Activated CD8-positive, alpha-beta memory T cell treated with anti-CD3 and anti-CD28 coated beads, Interleukin-2, amount 50 U/mL, for 1 hour (primary cell): ENCODE measurements at regions not wholly inside any gene's neighbourhood (a gene's known extent, or its start where the extent isn't known, plus 50 kb on each side); places are given as distances from the start of the nearest gene placed in this dataset.
"Not testable (repeated sequence)": the region's sequence is repeated elsewhere in the genome, so short reads cannot be mapped to it uniquely, and the experiment has no call there.

Experiments used
- DNase-seq: peaks from one replicate; pipeline ENCODE4 v3.0.0-alpha.2; 2020; ENCODE audit errors: extremely low read depth

DNA sequence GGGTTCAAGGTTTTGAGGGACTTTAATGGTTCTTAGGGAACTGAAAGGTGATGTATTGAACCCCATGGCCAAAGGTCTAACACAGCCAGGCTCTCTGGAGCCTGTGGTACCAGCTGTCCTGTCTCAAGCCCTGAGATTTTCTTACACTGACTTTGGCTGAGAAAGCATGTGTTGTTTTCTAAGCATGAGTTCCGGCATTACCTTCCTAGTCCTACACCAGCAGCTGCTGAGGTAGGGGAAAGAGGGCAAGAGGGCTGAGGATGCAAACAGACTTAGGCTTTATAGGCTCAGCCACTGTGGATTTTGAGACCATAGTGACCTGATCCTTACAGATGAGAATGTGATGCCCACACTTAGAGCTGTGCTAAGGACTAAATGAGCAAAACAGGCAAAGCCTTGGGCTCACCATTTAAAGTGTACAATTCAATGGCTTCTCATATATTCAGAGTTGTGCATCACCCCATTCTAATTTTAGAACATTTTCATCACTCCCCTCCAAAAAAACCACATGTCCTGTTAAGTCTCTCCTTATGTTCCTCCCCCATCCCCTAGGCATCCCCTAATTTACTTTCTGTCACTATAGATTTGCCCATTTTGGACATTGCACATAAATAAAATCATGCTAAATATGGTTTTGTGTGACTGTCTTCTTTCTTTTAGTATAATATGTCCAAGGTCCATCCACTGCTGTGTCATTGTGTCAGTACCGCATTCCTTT lies 99.7 kb upstream of the OTOS start:
- no peak for DNase-seq

DNA sequence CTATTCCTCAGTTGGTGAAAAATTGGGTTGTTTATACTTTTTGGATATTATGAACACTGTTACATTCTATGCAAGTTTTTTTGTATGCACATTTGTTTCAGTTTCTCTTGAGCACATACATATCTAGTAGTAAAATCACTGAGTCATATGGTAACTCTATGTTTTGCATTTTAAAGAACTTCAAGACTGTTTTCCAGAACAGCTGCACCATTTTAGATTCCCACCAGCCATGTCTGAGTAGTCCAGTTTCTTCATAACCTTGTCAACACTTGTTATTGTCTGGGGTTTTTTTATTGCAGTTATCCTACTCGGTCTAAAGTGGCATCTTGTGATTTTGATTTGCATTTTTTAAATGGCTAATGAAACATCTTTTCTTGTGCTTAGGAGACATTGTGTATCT lies 100.3 kb upstream of the OTOS start:
- no peak for DNase-seq

DNA sequence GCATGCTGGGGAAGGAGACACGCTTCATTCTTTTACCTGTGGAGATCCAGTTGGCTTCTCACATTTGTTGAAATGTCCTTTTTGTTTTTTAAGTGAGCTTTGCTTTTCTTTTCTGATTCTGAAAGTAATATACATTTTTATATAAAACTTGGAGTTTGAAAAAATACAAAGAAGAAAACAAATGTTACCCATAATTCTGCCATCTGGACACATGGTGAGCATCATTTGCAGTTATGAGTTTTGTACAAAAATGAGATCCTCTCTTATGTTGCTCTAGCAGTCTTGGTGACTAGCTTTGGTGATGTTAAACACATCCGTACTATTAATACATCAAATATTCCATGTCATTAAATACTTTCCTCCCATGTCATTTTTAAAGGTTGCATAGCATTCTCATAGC lies 101.1 kb upstream of the OTOS start:
- DNase-seq = no peak

DNA sequence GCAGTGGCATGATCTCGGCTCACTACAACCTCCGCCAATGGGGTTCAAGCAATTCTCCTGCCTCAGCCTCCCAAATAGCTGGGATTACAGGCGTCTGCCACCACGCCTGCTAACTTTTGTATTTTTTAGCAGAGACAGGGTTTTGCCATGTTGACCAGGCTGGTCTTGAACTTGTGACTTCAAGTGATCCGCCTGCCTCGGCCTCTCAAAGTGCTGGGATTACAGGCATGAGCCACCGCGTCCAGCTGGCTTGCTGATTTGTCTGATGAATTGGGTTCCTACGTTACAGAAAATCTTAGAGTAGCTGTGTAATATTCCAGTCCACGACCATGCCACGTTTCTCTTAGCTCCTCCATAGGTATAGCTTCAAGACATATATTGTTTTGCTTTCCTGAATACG lies 102.6 kb upstream of the OTOS start:
- not testable (repeated sequence) for DNase-seq

DNA sequence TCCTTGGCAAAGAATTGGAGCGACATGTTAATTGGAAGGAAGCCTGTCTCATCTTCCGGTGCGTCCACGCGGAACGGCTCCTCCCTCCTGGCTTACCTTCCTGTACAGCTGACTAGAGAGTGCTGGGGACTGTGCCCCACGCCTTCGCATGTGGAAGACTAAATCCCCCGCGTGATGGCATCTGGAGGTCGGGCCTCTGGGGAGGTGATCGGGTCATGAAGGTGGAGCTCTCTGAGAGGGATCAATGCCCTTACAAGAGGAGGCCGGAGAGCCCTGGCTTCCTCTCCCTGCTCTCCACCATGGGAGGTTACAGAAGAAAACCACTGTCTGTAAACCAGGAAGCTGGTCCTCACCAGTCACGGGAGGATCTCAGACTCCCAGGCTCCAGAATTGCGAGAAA lies 104.1 kb upstream of the OTOS start:
- no peak for DNase-seq

DNA sequence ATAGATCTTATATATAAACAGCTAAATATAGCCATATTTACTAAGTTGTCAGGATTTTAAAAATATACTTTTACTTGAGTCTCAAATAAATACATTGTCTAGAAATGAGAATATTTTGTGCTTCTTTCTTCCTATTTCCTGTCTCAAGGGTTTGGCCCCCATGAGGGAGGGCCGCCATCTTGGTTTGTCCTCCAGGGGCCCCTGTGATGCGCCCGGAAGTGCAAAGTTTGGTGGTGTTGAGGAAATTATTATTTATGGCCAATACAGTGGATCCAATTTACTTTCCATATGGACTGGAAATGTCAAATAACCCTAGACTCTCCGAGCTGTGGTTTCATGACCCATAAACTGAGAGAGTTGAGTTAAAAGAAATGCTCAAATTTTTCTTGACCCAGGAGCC lies 104.7 kb upstream of the OTOS start:
- no peak for DNase-seq

DNA sequence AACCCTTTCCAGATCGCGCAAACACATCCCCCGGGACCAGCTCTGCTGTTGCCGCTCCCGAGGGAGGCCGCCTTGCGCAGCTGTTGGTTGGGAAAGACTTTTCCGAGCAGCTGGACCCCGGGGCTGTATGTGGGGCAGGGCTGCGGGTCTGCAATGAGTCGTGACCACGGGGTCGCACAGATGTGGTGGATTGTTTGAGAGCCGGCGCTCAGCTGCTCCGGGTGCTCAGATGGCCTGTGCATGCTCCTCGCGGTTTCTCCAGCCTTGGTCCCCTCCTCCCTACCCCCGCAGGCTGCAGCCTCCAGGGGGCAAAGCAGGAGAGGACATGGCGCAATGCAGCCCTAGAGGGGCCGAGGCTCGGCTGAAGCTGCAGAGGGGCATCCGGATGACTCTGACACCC lies 105.2 kb upstream of the OTOS start:
- no peak for DNase-seq

DNA sequence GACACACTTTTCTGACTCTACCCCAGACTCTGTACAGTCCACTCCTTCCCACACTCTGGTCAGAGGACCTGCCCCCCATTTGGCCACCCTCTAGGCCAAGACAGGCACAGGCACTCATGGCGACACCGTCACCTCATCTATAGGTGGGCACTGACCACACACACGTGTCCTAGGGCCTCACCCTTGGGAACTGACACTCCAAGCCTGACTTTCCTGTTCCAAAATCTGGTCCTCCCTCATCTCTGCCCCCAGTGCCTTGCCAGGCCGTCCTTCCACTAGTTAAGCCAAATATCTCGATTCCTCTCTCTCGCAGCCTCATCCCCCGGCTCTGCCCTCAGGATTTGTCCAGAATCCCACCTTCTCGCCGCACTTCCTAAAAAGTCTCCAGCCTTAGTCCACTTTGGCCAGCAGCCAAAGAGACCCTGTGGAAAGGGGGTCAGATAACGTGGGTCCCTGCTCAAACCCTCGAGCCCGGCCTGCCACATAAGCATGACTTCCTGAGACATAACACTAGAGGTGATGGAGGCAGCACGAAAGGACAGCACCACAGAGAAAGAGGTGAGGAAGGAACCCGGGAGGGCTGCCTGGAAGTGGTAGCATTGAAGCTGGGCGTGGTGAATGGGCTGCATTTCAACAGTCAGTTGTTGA lies 105.8 kb upstream of the OTOS start:
- DNase-seq = no peak

DNA sequence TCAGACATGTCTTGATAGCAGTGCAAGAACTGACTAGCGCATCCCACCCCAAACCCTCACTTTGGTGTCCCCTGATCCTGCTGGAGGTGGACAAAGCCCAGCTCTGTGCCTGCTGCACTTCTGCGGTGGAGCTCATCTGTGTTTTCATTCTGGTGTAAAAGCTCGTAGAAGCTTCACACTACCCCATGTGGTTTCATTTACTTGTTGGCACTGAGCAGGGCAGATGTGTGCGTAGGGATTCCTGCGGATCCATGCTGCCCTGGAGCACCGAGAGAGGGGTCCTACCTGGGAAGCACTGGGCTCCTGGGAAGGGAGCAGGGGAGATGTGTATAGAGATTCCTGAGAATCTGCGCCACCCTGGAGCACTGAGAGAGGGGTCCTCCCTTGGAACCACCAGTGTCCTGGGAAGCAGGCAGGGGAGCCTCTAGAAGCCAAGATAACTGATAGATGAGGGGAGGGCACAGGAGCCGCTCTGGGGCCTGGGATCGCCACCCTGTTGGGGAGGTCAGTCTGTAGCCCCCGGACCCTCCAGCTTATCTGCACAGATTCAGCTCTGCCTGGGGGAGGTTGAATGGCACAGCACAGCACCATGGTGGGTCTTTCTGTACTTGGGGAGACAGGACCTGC lies 106.9 kb upstream of the OTOS start:
- DNase-seq = no peak

DNA sequence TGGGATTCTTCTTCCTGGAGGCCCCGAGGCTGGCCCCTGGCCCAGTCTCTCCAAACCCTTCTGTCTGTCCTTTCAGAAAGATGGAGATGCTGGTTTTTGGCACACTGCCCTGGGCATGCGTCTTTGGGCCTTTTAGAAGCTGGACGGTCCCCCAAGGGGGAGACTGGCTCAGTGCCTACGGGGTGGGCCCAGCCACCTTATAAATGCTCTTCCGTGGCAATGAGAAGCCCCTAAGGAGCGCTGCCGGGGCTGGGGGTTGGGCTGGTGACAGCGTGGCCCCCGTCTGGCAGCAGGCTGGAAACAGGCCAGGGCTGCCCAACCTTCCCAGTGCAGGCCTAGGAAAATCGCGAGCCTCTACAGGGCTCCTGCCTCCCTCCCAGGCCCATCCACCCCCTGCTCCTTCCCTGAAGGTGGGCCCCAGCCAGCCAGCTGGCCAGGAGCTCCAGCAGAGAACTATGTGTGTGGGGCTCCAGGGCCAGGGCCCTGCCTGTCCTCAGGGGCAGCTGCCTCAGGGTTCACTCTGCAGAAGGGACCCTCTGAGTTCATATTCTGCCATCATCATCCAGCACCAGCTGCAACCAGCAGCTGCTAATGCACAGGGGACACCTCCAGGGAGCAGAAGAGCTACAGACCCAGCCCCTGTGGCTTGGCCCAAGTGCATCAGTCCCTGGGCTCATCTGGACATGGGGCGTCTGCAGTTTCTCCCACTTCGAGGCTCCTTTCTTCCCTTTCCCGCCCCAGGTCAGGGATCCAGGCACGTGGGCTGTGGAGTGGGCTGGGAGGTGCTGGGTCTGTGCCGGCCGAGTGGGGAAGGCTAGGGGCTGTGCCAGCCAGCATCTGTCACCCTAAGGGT lies 107.6 kb upstream of the OTOS start:
- no peak for DNase-seq

DNA sequence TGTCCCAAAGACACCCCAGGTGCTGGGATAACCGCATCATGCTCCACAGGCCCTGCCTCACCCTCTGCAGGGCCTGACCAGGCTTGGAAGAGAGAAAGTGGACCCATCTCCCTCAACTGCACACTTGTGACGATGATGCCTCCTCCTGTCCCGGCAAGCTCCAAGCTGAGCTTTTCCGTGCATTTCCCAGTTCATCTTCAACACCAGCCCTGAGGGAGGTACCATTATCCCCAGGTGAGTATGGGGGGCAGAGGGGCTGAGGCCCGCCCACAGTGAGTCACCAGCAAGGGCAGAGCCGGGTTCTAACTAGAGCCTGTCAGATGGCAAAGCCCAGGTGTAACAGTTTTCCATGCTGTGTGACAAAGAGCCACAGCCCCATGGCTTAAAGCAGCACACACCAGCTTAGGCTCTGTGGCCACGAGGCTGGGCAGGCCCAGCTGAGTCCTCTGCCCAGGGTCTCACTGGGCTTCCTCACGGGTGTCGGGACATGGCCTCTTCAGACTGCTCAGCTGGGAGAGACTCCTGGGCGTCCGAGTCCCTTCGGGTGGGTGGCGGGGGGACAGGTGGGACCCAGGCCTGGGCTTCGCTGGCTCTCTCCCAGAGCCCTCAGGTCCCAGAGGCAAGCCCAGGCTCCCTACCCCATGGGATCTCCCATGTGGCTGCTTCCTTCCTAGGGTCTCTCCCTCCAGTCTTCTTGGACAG lies 108.4 kb upstream of the OTOS start:
- DNase-seq = no peak

DNA sequence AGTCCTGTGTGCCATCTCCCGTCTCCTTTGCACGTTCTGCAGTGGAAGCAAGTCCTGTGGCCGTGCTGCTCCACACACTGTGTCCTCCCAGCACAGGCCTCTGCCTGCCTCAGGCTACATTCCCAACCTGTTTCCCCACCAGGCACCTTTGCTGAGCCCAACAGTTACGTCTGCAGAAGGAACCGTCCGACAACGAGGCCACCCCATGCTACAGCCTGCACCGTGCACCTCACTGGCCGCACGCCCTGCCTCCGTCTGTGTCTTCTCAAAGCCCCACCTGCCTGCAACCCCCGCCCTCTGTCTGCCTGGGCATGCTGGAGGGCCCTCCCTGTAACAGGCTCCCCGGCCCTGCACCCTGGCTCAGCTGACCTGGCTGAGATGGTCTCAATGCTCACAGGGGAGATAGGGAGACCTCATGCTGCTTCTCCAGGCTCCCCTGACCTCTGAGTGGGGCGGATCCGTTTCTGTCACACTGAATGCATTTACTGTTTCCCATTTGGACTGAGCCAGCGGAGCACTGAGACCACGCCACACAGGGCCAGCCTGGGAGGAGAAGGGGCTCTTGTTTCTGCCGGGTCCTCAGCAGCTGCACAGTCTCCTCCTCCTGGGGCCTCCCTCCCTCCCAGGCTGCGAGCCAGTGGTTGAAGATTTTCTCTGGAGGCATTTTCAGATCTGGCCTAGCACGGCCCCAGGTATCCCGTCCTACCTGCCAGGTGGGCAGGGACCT lies 109.1 kb upstream of the OTOS start:
- DNase-seq = no peak

DNA sequence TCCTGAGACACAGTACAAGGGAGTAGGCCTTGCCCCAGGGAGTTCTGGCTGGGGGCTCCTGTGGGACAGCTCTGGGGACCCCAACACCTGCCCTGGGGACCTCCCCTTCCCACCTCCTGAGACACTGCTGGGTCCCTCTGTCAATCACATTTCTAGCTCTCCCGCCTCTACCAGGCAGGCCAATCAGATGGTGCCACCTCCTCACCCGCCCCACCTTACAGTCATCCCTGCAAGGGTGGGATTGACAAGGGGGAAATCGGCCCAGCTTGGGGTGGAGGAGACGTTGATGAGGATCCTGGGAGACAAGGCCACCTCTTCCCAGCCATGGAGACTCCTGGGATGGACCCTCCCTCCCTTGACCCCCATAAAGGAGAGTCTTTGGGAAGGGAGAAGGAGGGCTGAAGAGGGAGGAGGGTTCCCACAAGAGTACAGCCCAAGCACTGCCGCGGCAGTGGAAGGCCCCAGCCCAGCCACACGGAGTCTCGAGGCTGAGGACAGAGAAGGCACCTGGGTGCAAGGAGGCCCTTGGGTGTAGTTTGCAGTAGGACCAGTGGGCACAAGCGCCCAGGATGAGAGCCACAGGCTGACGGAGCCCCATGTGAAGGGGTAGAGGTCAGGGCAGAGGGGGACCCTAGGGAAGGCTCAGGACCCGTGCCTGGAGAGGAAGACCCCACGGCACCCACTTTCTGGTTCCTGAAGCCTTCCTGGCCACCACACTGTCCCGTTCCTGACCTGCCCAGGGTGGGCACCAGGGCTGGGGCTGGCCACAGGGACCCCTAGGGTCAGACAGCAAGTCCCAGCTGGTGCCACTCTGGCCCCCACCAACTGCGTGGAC lies 109.9 kb upstream of the OTOS start:
- DNase-seq = no peak

DNA sequence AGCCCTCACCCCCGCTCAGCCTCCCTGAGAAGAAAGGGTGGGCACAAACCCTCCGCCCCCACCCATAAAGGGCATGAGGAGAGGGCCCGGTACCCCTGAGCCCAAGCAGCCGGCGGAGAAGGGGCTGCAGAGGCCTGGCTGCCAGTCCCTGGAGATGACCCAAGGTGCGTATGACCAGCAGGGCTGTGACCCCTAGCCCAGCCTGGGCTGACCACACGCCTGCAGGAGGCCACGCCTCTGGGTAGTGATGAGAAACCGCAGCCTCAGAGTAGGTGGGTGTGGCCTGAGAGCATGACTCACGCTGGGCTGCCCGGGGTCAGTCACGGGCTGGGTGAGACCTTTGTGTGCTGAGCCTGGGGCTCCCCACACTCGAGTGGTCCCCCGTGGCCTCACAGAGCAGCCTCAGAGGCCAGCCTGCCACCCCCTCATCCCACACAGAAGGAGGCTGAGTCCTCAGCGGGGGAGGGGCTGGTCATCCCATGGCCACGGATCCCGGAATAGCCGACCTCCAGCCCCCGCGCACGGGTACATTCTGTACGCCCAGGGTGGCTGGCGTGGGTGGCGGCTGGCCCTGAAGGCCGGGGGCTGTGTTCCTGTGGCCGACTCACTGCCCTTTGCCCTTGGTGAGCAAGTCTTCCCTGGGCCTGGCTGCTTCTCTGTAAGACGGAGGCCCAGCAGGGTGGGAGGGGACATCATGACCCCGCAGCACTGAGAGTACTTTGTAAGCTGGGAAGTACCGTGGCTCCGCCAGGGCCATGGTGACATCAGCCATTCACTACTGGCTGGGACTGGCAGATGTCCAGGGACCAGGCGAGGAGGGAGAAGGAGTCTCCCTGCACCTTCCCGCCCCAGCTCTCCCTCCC lies 110.8 kb upstream of the OTOS start:
- DNase-seq = no peak

DNA sequence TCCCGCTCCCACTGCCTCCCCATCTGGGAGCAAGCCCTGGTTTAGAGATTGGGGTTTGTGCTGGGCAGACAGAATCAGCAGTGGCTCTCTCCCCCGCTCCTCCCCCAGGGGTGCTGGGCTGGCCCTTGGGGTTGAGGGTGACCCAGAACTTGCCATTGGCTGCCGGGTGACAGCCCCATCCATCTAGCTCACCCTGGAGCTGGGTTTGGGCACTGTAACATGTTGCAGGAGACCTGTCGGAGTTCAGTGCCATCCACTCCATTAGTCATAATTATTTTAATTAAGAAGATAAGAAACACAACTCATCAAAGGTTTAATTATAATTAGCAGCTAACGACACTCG lies 111.4 kb upstream of the OTOS start:
- no peak for DNase-seq

DNA sequence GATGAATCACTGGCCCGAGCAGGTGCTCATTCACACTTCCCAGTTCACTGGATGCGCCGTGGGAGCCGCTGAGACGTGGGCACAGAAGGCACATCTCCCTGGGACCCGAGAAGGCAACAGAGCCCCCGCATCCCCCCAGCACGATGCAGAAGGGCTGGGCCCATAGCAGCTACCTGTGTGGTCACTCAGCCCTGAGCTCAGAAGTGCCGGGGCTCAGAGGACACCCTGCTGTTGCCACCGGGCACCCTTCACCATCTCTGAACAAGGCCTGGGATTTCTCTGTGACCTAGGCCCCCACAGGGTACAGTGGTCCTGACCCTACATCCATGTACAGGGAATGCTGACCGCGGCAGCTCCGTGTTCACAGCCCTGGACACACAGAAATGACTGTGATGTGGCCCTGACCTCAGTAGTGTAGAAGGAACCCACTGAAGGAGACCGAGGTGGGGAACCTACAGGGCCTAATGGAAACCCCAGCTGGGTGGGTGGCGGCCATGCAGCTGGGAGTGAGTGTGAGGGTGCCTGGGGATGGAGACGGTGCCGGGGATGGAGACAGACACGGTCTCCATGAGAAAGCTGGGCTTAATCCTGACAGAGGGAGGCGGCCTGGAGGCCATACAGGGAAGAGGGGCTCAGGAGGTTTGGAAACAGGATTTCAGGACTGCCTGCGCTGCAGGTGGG lies 111.9 kb upstream of the OTOS start:
- DNase-seq = no peak

DNA sequence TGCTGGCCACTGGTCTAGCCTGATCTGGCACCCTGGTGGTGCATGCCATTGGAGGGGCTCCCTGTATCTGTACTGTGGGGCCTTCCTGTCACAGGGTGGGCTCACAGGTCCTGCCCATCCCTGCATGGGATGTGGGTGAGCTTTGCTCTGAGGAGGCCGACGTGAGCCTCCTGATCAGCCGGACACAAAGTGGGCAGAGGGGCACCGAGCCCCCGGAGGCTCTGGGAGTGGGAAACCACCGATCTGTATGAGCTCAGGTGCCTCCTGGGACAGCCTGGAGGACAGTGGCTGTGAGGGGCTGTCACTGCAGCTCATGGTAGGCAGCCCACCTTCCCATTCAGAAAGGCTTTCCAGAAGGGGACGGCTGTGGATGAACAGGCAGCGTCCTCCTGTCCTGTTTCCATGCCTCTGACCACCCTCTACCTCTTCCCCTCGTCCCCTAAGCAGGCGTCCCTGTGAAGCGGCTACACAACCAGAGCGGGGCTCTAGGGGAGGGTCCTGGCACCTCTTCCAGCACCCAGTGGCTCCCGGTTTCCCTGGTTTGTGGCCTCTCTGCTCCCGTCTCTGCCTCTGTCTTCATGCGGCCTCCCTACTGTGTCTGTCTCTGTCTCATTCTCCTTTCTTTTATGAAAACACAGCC lies 112.5 kb upstream of the OTOS start:
- no peak for DNase-seq

DNA sequence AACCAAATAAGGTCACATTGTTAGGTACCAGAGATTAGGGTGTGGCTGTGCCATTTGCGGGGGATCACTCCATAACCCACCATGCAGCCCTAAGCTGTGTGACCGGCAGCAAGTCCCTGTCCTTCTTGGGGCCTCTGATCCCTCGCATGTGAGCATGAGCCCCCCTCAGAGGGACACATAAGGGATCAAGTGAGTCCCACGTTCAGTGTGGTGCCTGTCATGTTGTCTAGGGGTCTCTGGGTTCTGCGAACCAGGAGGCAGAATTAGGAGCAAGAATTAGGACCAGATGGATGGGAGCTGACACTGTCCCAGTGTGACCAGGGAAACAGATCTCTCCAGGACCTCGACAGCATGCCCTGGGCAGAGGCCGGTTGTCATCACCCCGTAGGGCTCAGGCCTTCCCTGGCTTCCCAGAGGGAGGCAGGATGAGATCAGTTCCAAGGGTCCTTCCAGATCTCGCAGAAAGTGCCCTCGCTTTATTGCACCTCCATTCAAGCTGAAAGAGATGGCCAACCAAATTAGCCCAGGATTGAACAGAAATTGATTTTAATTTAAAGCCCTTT lies 113.2 kb upstream of the OTOS start:
- no peak for DNase-seq
